Thyroid gland (tissue), 4 donors: ENCODE measurements at regions not wholly inside any gene's neighbourhood (a gene's known extent, or its start where the extent isn't known, plus 50 kb on each side); places are given as distances from the start of the nearest gene placed in this dataset.

Experiments
- DNase-seq, 2 donors: peaks; one replicate each; pipeline ENCODE4 v3.0.0-alpha.2; 2019
- H3K27ac ChIP-seq, 3 donors: fragments of 200-600 bp; sonication (generic); 1 replicate in 2 of 3; 2 replicates in 1 of 3; pipeline ENCODE4 v1.5.1; 2016 to 2019; ENCODE audit warnings: mild to moderate bottlenecking in 1 of 3, moderate library complexity in 1 of 3
- H3K27me3 ChIP-seq: fragments of 200-600 bp; sonication (generic); one replicate; pipeline ENCODE4 v1.5.1; 2019
- H3K36me3 ChIP-seq, 2 donors: fragments of 200-600 bp; sonication (generic); one replicate each; pipeline ENCODE4 v1.5.1; 2016 to 2019
- H3K4me1 ChIP-seq, 2 donors: fragments of 200-600 bp; sonication (generic); one replicate each; pipeline ENCODE4 v1.5.1; 2017 to 2019
- H3K4me3 ChIP-seq, 3 donors: fragments of 200-600 bp; sonication (generic); replicated peaks in 1 of 3; 1 replicate in 2 of 3; 2 replicates in 1 of 3; pipeline ENCODE4 v1.5.1; 2016; ENCODE audit warnings: mild to moderate bottlenecking in 1 of 3
- H3K9me3 ChIP-seq: fragments of 200-600 bp; sonication (generic); one replicate; pipeline ENCODE4 v1.5.1; 2017
- CTCF ChIP-seq, 6 experiments: fragments of 200-600 bp in 3 of 6; fragments of 450-650 bp in 3 of 6; sonication (generic) in 3 of 6; IDR thresholded peaks; one replicate each; pipeline ENCODE4 v1.5.1; 2016 to 2019; ENCODE audit warnings: antibody characterized with exemption in 6 of 6, mild to moderate bottlenecking in 2 of 6, inconsistent platforms in 1 of 6, moderate library complexity in 1 of 6
- POLR2A ChIP-seq, 2 donors: fragments of 450-650 bp; IDR thresholded peaks; one replicate each; pipeline ENCODE4 v1.6.1; 2017; ENCODE audit warnings: antibody characterized with exemption in 2 of 2, mild to moderate bottlenecking in 2 of 2, moderate library complexity in 1 of 2
- WGBS, 2 donors: methylation state at CpG; one replicate each; pipeline ENCODE4 v1.1.5; 2017; 5-methylcytosine and 5-hydroxymethylcytosine counted together
- intact Hi-C: fragments of 100-400 bp; cut with DNase I; formaldehyde crosslinking; loops from one replicate; pipeline ENCODE4 v1.15.1; 2023

GRCh38 chr9:116062206-116062550 lies 91.4 kb upstream of the PAPPA start:
- no peak overlapping the region for H3K4me3 ChIP-seq
- H3K27me3 ChIP-seq, result no peaks in the 10 kb centered on the region
- no peaks in the 10 kb centered on the region for H3K9me3 ChIP-seq
- no peak for DNase-seq
- WGBS, 2 donors, result 84 to 85% methylated on average over 2 of the region's 2 CpGs
- no peak overlapping the region for H3K27ac ChIP-seq
- no peaks in the 10 kb centered on the region for H3K4me1 ChIP-seq
- no peaks in the 10 kb centered on the region for H3K36me3 ChIP-seq
- intact Hi-C loops, result no loop called here
- TF ChIP-seq CTCF (IDR thresholded peaks at IDR 0.05) (no peak), POLR2A (IDR thresholded peaks at IDR 0.05) (no peak)

GRCh38 chr9:116064970-116065369 lies 88.6 kb upstream of the PAPPA start:
- no peaks in the 10 kb centered on the region for H3K4me1 ChIP-seq
- WGBS, 2 donors, result 73 to 89% methylated on average over 3 of the region's 3 CpGs
- no peaks in the 10 kb centered on the region for H3K27me3 ChIP-seq
- no peak overlapping the region for H3K27ac ChIP-seq
- DNase-seq, result no peak
- no peak overlapping the region for H3K4me3 ChIP-seq
- no peaks in the 10 kb centered on the region for H3K36me3 ChIP-seq
- no peaks in the 10 kb centered on the region for H3K9me3 ChIP-seq
- intact Hi-C loops, result no loop called here
- TF ChIP-seq CTCF (IDR thresholded peaks at IDR 0.05) (no peak), POLR2A (IDR thresholded peaks at IDR 0.05) (no peak)

- H3K9me3 ChIP-seq, result no peaks in the 10 kb centered on the region
- intact Hi-C loops, result no loop called here
- 88 to 93% methylated on average over 3 of the region's 3 CpGs for WGBS, 2 donors
These were observed 87.4 kb upstream of the PAPPA start for GRCh38 chr9:116066221-116066620.

GRCh38 chr9:116067566-116067965 lies 86.0 kb upstream of the PAPPA start:
- no peak for DNase-seq
- TF ChIP-seq POLR2A (IDR thresholded peaks at IDR 0.05), result no peak
- TF ChIP-seq CTCF (IDR thresholded peaks at IDR 0.05), result no peak
- no peak overlapping the region for H3K27ac ChIP-seq
- no peaks in the 10 kb centered on the region for H3K36me3 ChIP-seq
- 78% methylated on average over 3 of the region's 3 CpGs for WGBS, 2 donors
- no peaks in the 10 kb centered on the region for H3K9me3 ChIP-seq
- intact Hi-C loops, result no loop called here
- no peaks in the 10 kb centered on the region for H3K27me3 ChIP-seq
- no peaks in the 10 kb centered on the region for H3K4me1 ChIP-seq
- no peak overlapping the region for H3K4me3 ChIP-seq

More at GRCh38 chr9:116066221-116066620, 87.4 kb upstream of the PAPPA start:
- TF ChIP-seq POLR2A (IDR thresholded peaks at IDR 0.05), result no peak
- TF ChIP-seq CTCF (IDR thresholded peaks at IDR 0.05), result no peak
- Histone ChIP-seq H3K27ac (no peak overlapping the region), H3K4me3 (no peak overlapping the region), H3K27me3 (no peaks in the 10 kb centered on the region), H3K36me3 (no peaks in the 10 kb centered on the region), H3K4me1 (no peaks in the 10 kb centered on the region)
- DNase-seq, result no peak

- WGBS, 2 donors, result 73 to 75% methylated on average over 4 of the region's 4 CpGs
- TF ChIP-seq CTCF (IDR thresholded peaks at IDR 0.05), result no peak
- H3K27ac ChIP-seq, result no peak overlapping the region
These were observed 83.2 kb upstream of the PAPPA start for GRCh38 chr9:116070256-116070914.

More at GRCh38 chr9:116070256-116070914, 83.2 kb upstream of the PAPPA start:
- Histone ChIP-seq H3K4me1 (no peaks in the 10 kb centered on the region), H3K36me3 (no peaks in the 10 kb centered on the region), H3K9me3 (no peaks in the 10 kb centered on the region), H3K4me3 (no peak overlapping the region), H3K27me3 (no peaks in the 10 kb centered on the region)
- no peak for DNase-seq
- intact Hi-C loops, result no loop called here
